ENCODE measurements at regions not wholly inside any gene's neighbourhood (a gene's known extent, or its start where the extent isn't known, plus 50 kb on each side); places are given as distances from the start of the nearest gene placed in this dataset.

- no peak overlapping the region for H3K27ac ChIP-seq (ENCODE audit: low read depth, low read length, poor library complexity, severe bottlenecking)
- peaks cover 4% of the 10 kb centered on the region for H3K4me1 ChIP-seq (ENCODE audit: insufficient read depth, low read length, severe bottlenecking)
- no peaks in the 10 kb centered on the region for H4K20me1 ChIP-seq (ENCODE audit: insufficient read depth, low read length)
- no peaks in the 10 kb centered on the region for H3K27me3 ChIP-seq (ENCODE audit: insufficient read depth, low read length)
- no peaks in the 10 kb centered on the region for H3K36me3 ChIP-seq (ENCODE audit: insufficient read depth, low read length)
- H3K9me3 ChIP-seq (ENCODE audit: low read length) = no peaks in the 10 kb centered on the region
- no peak overlapping the region for H2AFZ ChIP-seq (ENCODE audit: low read length)
- H3K9me2 ChIP-seq (ENCODE audit: low read depth, low read length) = no peaks in the 10 kb centered on the region
- no peak overlapping the region for H3K4me2 ChIP-seq (ENCODE audit: low read length)
- TF ChIP-seq CTCF (IDR thresholded peaks at IDR 0.05; ENCODE audit: low read length) (no peak), EZH2 (IDR thresholded peaks at IDR 0.05; ENCODE audit: borderline replicate concordance, low read length) (no peak)
- no peaks in the 10 kb centered on the region for H3K79me2 ChIP-seq (ENCODE audit: insufficient read depth, low read length)
- no peaks in the 10 kb centered on the region for H3F3A ChIP-seq (ENCODE audit: insufficient read depth, low read length)
- no peak overlapping the region for H3K4me3 ChIP-seq (ENCODE audit: low read depth, low read length, poor library complexity, severe bottlenecking)
- H3K9ac ChIP-seq (ENCODE audit: low read length) = no peak overlapping the region
Measured at GRCh38 chr3:67943546-67943945, 289.1 kb upstream of the SUCLG2 start.

DNA sequence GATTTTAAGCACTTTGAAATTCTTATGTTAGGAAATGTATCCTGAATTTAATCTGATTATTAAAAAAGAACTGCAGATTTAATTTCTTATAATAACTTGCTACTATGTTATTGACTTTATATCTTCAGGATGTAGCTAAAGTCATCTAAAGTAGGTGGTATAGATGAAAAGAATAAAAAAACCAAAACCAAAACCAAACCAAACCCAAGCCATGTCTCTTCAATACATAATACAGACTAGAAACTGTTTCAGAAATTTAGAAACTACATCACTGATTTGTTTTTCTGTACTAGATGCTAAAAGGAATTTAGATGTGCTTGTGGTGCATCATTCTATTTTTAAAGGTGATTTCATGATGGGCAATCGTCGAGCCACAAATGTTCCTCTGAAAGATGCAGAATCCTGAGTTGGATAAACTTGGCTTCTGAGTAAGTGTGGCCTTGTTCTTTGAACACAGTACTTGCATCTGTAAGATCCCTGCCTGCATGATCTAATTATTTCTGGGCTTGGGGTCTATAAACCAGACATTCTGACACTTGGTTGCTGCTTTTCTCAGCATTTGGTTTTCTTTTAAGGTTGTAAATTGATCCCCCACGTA lies 287.1 kb upstream of the SUCLG2 start:
- Histone ChIP-seq H3K79me2 (ENCODE audit: insufficient read depth, low read length) (no peaks in the 10 kb centered on the region), H3K27me3 (ENCODE audit: insufficient read depth, low read length) (no peaks in the 10 kb centered on the region), H3K4me2 (ENCODE audit: low read length) (no peak overlapping the region), H3K4me3 (ENCODE audit: low read depth, low read length, poor library complexity, severe bottlenecking) (no peak overlapping the region), H3F3A (ENCODE audit: insufficient read depth, low read length) (no peaks in the 10 kb centered on the region), H3K36me3 (ENCODE audit: insufficient read depth, low read length) (no peaks in the 10 kb centered on the region), H2AFZ (ENCODE audit: low read length) (no peak overlapping the region), H3K27ac (ENCODE audit: low read depth, low read length, poor library complexity, severe bottlenecking) (no peak overlapping the region), H3K9me3 (ENCODE audit: low read length) (no peaks in the 10 kb centered on the region), H4K20me1 (ENCODE audit: insufficient read depth, low read length) (no peaks in the 10 kb centered on the region), H3K4me1 (ENCODE audit: insufficient read depth, low read length, severe bottlenecking) (no peaks in the 10 kb centered on the region), H3K9me2 (ENCODE audit: low read depth, low read length) (no peaks in the 10 kb centered on the region), H3K9ac (ENCODE audit: low read length) (no peak overlapping the region)
- TF ChIP-seq CTCF (IDR thresholded peaks at IDR 0.05; ENCODE audit: low read length) (no peak), EZH2 (IDR thresholded peaks at IDR 0.05; ENCODE audit: borderline replicate concordance, low read length) (no peak)

GRCh38 chr3:67940210-67940952 lies 286.0 kb upstream of the SUCLG2 start:
- Histone ChIP-seq H3K4me1 (ENCODE audit: insufficient read depth, low read length, severe bottlenecking) (no peaks in the 10 kb centered on the region), H3K9ac (ENCODE audit: low read length) (no peak overlapping the region), H3K27ac (ENCODE audit: low read depth, low read length, poor library complexity, severe bottlenecking) (no peak overlapping the region), H2AFZ (ENCODE audit: low read length) (no peak overlapping the region), H3K4me2 (ENCODE audit: low read length) (no peak overlapping the region), H3K9me3 (ENCODE audit: low read length) (0 out of 2 replicates have a peak, but pooled peaks cover 4% of the 10 kb centered on the region), H3K27me3 (ENCODE audit: insufficient read depth, low read length) (no peaks in the 10 kb centered on the region), H3K4me3 (ENCODE audit: low read depth, low read length, poor library complexity, severe bottlenecking) (no peak overlapping the region), H3K79me2 (ENCODE audit: insufficient read depth, low read length) (no peaks in the 10 kb centered on the region), H4K20me1 (ENCODE audit: insufficient read depth, low read length) (no peaks in the 10 kb centered on the region), H3K9me2 (ENCODE audit: low read depth, low read length) (no peaks in the 10 kb centered on the region), H3F3A (ENCODE audit: insufficient read depth, low read length) (no peaks in the 10 kb centered on the region), H3K36me3 (ENCODE audit: insufficient read depth, low read length) (no peaks in the 10 kb centered on the region)
- TF ChIP-seq EZH2 (IDR thresholded peaks at IDR 0.05; ENCODE audit: borderline replicate concordance, low read length) (no peak), CTCF (IDR thresholded peaks at IDR 0.05; ENCODE audit: low read length) (no peak)

Data from OCI-LY1 (cell line).